ENCODE measurements at regions not wholly inside any gene's neighbourhood (a gene's known extent, or its start where the extent isn't known, plus 50 kb on each side); places are given as distances from the start of the nearest gene placed in this dataset.

DNA sequence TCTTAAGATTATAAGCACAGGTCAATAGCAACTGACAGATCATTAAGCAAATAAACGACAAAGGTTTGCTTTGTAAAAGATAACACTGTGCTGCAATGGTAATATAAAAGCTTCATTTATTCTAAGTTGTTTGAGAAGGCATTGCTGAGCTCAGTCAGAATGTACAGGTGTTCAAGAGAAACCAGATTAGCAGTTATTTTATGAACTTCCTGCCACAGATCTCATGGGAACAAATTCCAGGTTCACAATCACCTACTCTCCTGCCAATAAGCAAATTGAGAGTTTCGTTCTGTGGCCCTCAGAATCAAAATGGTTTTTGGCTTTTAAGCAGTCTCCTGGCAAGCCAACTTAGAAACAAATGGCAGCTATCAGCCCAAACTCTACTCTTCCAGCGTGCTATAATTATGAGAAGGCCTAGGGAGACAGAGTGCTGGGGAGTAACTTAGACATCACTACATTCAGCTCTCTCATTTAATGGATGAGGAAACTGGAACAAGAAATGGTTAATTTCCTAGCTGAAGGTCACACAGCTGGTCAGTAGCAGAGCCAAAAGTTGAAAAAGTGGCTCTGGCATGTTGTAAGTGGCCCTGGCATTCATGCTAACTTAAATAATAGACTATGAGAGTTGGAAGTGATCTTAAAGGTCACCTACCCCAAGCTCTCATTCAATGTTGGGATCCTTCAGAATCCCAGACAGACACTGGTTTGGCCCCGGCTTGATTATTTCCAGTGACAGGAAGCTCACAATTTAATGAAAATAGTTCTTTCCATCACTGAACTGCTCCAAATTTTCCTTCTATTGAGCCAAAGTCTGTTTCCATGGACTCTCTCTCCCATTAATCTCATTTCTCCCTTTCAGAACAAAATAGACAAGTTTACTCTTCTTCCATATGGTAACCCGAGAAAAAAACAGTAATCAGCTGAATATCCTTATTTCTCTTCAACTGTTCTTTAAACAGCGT lies 82.6 kb upstream of the EDEM3 start:
- TF ChIP-seq, protein P1, sequence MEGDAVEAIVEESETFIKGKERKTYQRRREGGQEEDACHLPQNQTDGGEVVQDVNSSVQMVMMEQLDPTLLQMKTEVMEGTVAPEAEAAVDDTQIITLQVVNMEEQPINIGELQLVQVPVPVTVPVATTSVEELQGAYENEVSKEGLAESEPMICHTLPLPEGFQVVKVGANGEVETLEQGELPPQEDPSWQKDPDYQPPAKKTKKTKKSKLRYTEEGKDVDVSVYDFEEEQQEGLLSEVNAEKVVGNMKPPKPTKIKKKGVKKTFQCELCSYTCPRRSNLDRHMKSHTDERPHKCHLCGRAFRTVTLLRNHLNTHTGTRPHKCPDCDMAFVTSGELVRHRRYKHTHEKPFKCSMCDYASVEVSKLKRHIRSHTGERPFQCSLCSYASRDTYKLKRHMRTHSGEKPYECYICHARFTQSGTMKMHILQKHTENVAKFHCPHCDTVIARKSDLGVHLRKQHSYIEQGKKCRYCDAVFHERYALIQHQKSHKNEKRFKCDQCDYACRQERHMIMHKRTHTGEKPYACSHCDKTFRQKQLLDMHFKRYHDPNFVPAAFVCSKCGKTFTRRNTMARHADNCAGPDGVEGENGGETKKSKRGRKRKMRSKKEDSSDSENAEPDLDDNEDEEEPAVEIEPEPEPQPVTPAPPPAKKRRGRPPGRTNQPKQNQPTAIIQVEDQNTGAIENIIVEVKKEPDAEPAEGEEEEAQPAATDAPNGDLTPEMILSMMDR (IDR thresholded peaks at IDR 0.05), result no peak
- TF ChIP-seq EP300 (IDR thresholded peaks at IDR 0.05) (no peak), POLR2A (IDR thresholded peaks at IDR 0.05) (no peak)

All from stomach (tissue), 4 donors.